ENCODE measurements at regions not wholly inside any gene's neighbourhood (a gene's known extent, or its start where the extent isn't known, plus 50 kb on each side); places are given as distances from the start of the nearest gene placed in this dataset.
"Not testable (repeated sequence)": the region's sequence is repeated elsewhere in the genome, so short reads cannot be mapped to it uniquely, and the experiment has no call there.

DNA sequence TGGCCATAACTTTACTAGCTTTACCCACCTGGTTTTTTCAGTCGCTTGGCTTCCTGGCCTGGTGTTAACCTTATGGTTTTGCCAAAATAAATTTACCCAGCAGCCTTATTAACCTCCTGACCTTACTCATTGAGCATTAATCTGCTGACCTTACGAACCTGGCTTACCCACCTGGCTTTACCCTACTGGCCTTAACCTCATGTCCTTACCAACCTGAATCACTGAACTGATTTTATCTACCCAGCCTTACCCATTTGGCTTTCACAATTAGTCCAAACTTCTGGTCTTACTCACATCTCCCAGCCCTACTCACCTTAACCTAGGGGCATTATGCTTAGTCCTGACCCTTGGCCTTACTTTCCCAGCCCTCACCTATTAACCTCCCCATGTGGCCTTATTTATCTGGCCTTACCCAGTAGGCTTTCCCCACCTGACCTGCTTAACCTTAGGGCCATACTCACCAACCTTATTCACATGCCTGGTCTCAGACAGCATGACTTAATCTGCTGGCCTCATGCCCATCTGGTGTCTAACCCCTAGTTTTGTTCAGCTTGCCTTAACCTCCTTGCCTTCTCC is 93.4 kb downstream of the IL12A start:
- H3K9me3 Mint-ChIP-seq = peaks cover 0 to 4% (median 0%) of the 10 kb centered on the region in 3 donors

DNA sequence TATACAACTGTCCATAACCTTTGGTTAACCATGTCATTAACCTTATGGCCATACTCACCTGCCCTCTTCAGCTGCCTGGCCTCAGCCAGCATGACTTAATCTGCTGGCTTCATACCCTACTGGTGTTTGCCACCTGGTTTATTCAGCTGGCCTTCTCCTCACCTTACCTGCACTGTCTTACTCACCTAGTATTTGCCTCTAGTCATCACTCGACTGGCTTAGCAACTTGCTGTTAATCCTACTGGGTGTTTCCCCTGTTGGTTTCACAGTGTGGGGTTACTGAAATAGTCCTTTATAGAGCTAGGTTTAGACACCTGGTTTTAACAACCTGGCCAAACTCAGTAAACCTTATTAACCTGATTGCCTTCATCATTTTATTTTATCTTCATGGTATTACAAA is 96.4 kb downstream of the IL12A start:
- H3K4me3 Mint-ChIP-seq = no peak overlapping the region
- no peaks in the 10 kb centered on the region for H3K4me1 Mint-ChIP-seq
- H3K27ac Mint-ChIP-seq = no peak overlapping the region
- H3K36me3 Mint-ChIP-seq = peaks cover 3% of the 10 kb centered on the region
- peaks cover 0 to 4% (median 0%) of the 10 kb centered on the region in 3 donors for H3K9me3 Mint-ChIP-seq
- no peaks in the 10 kb centered on the region for H3K27me3 Mint-ChIP-seq

More for the DNA sequence above, 93.4 kb downstream of the IL12A start:
- Mint-ChIP-seq H3K4me3 (no peak overlapping the region), H3K27me3 (no peaks in the 10 kb centered on the region), H3K4me1 (no peaks in the 10 kb centered on the region), H3K27ac (no peak overlapping the region), H3K36me3 (no peaks in the 10 kb centered on the region)

DNA sequence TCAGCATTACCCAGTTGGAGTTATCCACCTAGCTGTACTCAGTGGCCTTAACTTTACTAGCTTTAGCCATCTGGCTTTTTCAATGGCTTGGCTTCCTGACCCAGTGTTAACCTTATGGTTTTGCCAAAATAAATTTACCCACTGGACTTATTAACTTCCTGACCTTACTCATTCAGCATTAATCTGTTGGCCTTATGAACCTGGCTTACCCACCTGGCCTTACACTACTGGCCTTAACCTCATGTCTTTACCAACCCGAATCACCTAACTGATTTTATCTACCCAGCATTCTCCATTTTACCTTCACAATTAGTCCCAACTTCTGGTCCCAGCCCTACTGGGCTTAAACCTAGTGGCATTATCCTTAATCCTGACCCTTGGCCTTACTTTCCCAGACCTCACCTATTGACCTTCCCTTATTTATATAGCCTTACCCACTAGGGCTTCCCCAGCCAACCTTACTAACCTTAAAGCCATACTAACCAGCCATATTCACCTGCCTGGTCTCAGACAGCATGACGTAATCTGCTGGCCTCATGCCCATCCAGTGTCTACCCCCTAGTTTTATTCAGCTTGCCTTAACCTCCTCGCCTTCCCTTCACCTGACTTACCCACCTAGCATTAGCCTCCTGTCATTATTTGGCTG is 100.0 kb downstream of the IL12A start:
- H3K36me3 Mint-ChIP-seq = peaks cover 3% of the 10 kb centered on the region
- no peak overlapping the region for H3K4me3 Mint-ChIP-seq
- peaks cover 0 to 2% (median 0%) of the 10 kb centered on the region in 3 donors for H3K9me3 Mint-ChIP-seq
- H3K27me3 Mint-ChIP-seq = no peaks in the 10 kb centered on the region
- no peak overlapping the region for H3K27ac Mint-ChIP-seq
- no peaks in the 10 kb centered on the region for H3K4me1 Mint-ChIP-seq

DNA sequence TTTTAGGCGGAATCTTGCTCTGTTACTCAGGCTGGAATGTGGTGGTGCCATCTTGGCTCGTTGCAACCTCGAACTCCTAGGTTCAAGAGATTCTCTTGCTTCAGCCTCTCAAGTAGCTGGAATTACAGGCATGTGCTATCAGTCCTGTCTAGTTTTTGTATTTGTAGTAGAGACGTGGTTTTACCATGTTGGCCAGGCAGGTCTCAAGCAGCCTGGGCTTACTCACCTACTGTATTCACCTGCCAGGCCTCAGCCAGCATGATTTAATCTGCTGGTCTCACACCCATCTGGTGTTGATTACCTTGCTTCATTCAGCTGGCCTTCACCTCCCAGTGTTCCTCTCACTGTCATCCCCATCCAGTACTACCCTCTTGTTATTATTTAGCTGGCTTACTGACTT is 102.0 kb downstream of the IL12A start:
- H3K27ac Mint-ChIP-seq = no peak overlapping the region
- H3K27me3 Mint-ChIP-seq = no peaks in the 10 kb centered on the region
- no peak overlapping the region for H3K4me3 Mint-ChIP-seq
- H3K9me3 Mint-ChIP-seq = no peaks in the 10 kb centered on the region
- no peaks in the 10 kb centered on the region for H3K4me1 Mint-ChIP-seq
- H3K36me3 Mint-ChIP-seq = peaks cover 3% of the 10 kb centered on the region

DNA sequence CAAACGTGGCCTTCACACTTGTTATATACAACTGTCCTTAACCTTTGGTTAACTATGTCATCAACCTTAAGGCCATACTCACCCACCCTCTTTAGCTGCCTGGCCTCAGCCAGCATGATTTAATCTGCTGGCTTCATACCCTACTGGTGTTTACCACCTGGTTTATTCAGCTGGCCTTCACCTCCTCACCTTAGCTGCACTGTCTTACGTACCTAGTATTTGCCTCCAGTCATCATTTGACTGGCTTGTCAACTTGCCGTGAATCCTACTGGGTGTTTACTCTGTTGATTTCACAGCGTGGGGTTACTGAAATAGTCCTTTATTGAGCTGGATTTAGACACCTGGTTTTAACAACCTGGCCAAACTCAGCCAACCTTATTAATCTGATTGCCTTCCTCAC is 102.8 kb downstream of the IL12A start:
- Mint-ChIP-seq H3K27me3 (no peaks in the 10 kb centered on the region), H3K36me3 (peaks cover 3% of the 10 kb centered on the region), H3K27ac (no peak overlapping the region), H3K4me3 (no peak overlapping the region), H3K9me3 (no peaks in the 10 kb centered on the region), H3K4me1 (no peaks in the 10 kb centered on the region)

DNA sequence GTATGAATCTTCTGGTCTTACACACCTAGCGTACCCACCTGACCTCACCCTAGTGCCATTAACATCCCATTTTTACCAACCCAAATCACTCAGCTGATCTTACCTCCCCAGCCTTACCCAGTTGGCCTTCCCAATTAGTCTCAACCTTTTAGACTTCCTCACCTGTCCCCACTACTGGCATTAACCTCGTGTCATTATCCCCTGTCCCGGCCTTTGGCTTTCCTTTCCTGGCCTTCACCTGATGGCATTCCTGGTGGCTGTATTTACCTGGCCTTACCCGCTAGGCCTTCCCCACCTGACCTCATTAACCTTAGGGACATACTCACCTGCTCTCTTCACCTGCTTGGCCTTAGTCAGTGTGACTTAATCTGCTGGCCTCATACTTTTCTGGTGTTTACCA is 104.1 kb downstream of the IL12A start:
- peaks cover 3% of the 10 kb centered on the region for H3K36me3 Mint-ChIP-seq
- no peak overlapping the region for H3K27ac Mint-ChIP-seq
- H3K27me3 Mint-ChIP-seq = no peaks in the 10 kb centered on the region
- no peaks in the 10 kb centered on the region for H3K9me3 Mint-ChIP-seq
- no peak overlapping the region for H3K4me3 Mint-ChIP-seq
- H3K4me1 Mint-ChIP-seq = no peaks in the 10 kb centered on the region

DNA sequence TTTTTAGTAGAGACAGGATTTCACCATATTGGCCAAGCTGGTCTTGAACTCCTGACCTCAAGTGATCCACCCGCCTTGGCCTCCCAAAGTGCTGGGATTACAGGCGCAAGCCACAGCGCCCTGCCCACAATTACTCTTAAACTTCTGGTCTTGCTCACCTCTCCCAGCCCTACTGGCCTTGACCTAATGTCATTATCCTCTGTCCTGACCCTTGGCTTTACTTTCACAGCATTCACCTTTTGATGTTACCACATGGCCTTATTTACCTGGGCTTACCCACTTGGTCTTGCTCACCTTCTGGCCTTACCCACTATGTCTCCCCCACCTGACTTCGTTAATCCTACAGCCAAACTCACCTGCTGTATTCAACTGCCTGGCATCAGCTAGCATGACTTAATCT is 105.9 kb downstream of the IL12A start:
- Mint-ChIP-seq H3K27ac (no peak overlapping the region), H3K36me3 (peaks cover 2% of the 10 kb centered on the region), H3K4me1 (peaks cover 6 to 11% (median 7%) of the 10 kb centered on the region in 3 donors), H3K4me3 (no peak overlapping the region), H3K9me3 (no peaks in the 10 kb centered on the region), H3K27me3 (no peaks in the 10 kb centered on the region)

DNA sequence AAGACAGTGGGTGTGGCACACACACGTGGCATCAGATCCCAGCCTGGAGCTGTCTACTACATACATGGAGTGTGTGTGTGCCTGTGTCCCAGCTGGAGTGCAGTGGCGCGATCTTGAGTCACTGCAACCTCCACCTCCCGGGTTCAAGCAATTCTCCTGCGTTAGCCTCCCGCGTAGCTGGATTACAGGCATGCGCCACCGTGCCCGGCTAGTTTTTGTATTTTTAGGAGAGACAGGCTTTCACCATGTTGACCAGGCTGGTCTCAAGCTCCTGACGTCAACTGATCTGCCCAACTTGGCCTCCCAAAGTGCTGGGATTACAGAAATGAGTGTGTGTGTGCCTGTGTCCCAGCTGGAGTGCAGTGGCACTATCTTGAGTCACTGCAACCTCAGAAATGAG is 108.8 kb downstream of the IL12A start:
- H3K4me1 Mint-ChIP-seq = peaks cover 12 to 22% (median 18%) of the 10 kb centered on the region in 3 donors
- peaks cover 0 to 5% (median 0%) of the 10 kb centered on the region in 3 donors for H3K9me3 Mint-ChIP-seq
- no peak overlapping the region for H3K27ac Mint-ChIP-seq
- peaks cover 4% of the 10 kb centered on the region for H3K36me3 Mint-ChIP-seq
- H3K27me3 Mint-ChIP-seq = peaks cover 5% of the 10 kb centered on the region
- no peak overlapping the region for H3K4me3 Mint-ChIP-seq

DNA sequence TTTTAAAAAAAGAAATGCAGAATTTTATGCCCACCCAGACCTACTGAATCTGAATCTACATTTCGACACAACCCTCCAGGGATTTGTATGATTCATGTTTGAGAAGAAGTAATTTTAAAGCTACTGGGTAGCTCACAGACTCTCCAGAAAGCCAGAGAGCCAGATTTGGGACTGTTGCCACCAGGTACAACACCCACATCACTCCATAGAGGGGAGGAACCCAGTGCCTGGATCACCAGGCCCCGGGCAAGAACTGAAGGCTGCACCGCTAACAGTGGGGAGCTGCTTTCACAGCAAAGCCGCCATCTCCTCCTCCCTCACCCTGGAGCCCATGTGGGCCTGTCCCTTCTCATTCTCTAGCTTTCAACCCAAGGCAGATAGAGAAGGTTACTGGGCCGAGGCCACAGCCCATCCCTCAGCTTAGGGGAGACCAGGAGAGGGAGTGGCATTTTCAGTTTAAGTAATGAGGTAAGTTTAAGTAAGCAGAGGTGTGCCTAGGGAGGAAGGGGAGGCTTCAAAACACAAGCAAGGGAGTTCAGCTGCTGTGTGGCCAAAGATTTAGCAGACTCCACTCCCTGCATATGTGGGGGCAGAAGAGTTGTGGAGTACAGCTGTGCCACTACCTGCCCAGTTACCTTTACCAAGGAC is 109.8 kb downstream of the IL12A start:
- Mint-ChIP-seq H3K27ac (no peak overlapping the region), H3K9me3 (peaks cover 0 to 5% (median 0%) of the 10 kb centered on the region in 3 donors)

DNA sequence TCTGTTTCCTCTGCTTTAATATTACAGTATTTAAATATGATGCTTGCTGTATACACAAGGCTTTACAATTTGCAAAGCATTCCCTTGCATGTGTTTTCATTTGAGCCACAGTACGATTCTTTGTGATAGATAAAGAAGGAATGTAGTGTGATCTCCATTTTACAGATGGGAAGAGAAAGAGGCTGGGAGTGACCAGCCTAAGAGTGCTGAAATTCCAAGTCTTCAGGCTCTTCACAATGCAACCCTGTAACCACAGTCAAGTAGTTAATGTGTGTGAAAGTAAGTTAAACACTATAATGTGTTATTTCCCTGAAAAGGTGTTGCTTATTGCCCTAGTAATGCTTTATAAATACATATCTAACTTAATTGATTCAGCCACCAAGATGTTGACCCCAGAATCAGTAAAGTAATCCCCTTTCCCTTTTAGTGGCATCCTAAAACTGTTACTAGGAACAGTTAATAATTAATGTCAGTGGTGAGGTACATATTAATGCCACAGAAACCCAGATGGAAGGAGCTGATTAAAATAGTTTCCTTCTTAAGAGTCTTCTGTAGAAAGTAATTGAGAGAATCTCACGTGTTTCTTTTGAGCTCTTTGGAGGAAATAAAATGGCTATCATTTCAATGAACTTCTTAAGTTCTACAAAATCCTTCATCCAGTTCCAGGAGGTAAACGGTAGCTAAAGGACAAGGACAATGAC is 110.4 kb downstream of the IL12A start:
- Mint-ChIP-seq H3K4me3 (peak overlapping the region in 1 of 4 donors; percentile 78), H3K9me3 (peaks cover 0 to 5% (median 0%) of the 10 kb centered on the region in 3 donors), H3K36me3 (peaks cover 4% of the 10 kb centered on the region), H3K27me3 (peaks cover 5% of the 10 kb centered on the region), H3K4me1 (peaks cover 12 to 22% (median 18%) of the 10 kb centered on the region in 3 donors), H3K27ac (no peak overlapping the region)

More for the DNA sequence above, 109.8 kb downstream of the IL12A start:
- peaks cover 5% of the 10 kb centered on the region for H3K27me3 Mint-ChIP-seq
- H3K4me1 Mint-ChIP-seq = peaks cover 12 to 22% (median 18%) of the 10 kb centered on the region in 3 donors
- no peak overlapping the region for H3K4me3 Mint-ChIP-seq
- peaks cover 4% of the 10 kb centered on the region for H3K36me3 Mint-ChIP-seq

DNA sequence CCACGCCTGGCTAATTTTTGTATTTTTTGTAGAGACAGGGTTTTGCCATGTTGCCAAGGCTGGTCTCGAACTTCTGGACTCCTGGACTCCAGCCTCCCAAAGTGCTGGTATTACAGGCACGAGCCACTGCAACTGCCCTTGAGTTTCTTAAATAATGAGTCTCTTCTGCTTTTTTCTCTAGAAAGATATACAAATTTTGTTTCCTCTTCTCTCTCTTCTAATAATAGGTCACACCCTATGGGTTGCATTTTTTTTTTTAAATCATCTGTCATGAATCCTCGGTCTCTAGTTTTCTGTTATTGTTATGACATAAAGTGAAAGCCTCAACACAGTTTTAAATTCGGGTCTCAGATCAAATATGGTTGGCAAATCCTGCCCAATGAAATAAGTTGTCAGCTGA is 111.2 kb downstream of the IL12A start:
- peaks cover 0 to 5% (median 0%) of the 10 kb centered on the region in 3 donors for H3K9me3 Mint-ChIP-seq
- peaks cover 12 to 22% (median 18%) of the 10 kb centered on the region in 3 donors for H3K4me1 Mint-ChIP-seq
- peak overlapping the region in 3 of 4 donors; percentile 3 to 78 (median 39) for H3K4me3 Mint-ChIP-seq
- peaks cover 4% of the 10 kb centered on the region for H3K36me3 Mint-ChIP-seq
- peak overlapping the region in 1 of 3 donors; percentile 6 for H3K27ac Mint-ChIP-seq
- peaks cover 5% of the 10 kb centered on the region for H3K27me3 Mint-ChIP-seq

DNA sequence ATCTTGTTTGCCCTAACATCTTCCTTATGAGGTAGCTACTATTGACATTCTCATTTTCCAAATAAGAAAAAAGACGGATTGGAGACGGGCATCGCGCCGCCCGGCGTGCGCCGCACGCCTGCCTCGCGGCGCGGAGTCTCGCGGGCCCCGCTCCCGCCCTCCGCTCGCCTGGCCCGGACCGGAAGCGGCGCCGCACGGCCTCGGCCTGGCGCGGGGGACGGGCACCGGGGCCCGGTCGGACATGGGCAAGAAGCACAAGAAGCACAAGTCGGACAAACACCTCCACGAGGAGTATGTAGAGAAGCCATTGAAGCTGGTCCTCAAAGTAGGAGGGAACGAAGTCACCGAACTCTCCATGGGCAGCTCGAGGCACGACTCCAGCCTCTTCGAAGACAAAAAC is 112.0 kb downstream of the IL12A start:
- Mint-ChIP-seq H3K36me3 (peaks cover 4% of the 10 kb centered on the region), H3K27me3 (peaks cover 5% of the 10 kb centered on the region), H3K27ac (no peak overlapping the region), H3K4me3 (peak overlapping the region in 1 of 4 donors; percentile 79), H3K9me3 (peaks cover 0 to 5% (median 0%) of the 10 kb centered on the region in 3 donors), H3K4me1 (peaks cover 12 to 22% (median 18%) of the 10 kb centered on the region in 3 donors)

DNA sequence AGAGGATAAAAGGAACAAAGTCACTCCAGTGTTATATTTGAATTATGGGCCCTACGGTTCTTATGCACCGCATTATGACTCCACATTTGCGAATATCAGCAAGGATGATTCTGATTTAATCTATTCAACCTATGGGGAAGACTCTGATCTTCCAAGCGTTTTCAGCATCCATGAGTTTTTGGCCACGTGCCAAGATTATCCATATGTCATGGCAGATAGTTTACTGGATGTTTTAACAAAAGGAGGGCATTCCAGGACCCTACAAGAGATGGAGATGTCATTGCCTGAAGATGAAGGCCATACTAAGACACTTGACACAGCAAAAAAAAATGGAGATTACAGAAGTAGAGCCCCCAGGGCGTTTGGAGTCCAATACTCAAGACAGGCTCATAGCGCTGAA is 113.4 kb downstream of the IL12A start:
- not testable (repeated sequence) for H3K4me3 Mint-ChIP-seq, H3K27me3 Mint-ChIP-seq, H3K36me3 Mint-ChIP-seq, H3K27ac Mint-ChIP-seq, H3K9me3 Mint-ChIP-seq
- peaks cover 15 to 22% (median 18%) of the 10 kb centered on the region in 3 donors for H3K4me1 Mint-ChIP-seq

DNA sequence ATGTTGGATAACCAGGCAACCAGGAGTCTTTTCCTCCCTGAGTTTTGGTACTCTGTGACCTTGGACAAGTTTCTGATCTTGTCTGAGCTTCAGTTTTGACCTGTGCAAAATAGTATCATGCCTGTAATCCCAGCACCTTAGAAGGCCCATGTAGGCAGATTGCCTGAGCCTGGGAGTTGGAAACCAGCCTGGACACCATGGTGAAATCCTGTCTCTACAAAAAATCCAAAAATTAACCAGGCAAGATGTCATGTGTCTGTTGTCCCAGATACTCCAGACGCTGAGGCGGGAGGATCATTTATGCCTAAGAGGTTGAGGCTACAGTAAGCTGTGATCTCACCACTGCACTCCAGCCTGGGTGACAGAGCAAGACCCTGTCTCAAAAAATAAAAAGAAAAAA is 114.8 kb downstream of the IL12A start:
- Mint-ChIP-seq H3K36me3 (peaks cover 4% of the 10 kb centered on the region), H3K27ac (no peak overlapping the region), H3K4me1 (peaks cover 15 to 21% (median 18%) of the 10 kb centered on the region in 3 donors), H3K27me3 (peaks cover 5% of the 10 kb centered on the region), H3K4me3 (no peak overlapping the region), H3K9me3 (peaks cover 0 to 5% (median 0%) of the 10 kb centered on the region in 3 donors)
